HS-5 (cell line): ENCODE measurements at regions not wholly inside any gene's neighbourhood (a gene's known extent, or its start where the extent isn't known, plus 50 kb on each side); places are given as distances from the start of the nearest gene placed in this dataset.

Source experiments
- DNase-seq: peaks from one replicate; pipeline ENCODE4 v3.0.0-alpha.2; 2012; ENCODE audit warnings: low read depth

GRCh38 chr3:14273901-14274611, 95.4 kb downstream of the LSM3 start:
- no peak for DNase-seq

- DNase-seq = no peak
Measured at GRCh38 chr3:14274612-14274936, 96.0 kb downstream of the LSM3 start.

GRCh38 chr3:14274999-14275961, 96.7 kb downstream of the LSM3 start:
- no peak for DNase-seq

- no peak for DNase-seq
Measured at GRCh38 chr3:14275962-14276909, 97.6 kb downstream of the LSM3 start.

GRCh38 chr3:14277557-14277956, 98.9 kb downstream of the LSM3 start:
- no peak for DNase-seq

GRCh38 chr3:14278265-14278798, 99.7 kb downstream of the LSM3 start:
- no peak for DNase-seq

GRCh38 chr3:14278799-14279625, 100.4 kb downstream of the LSM3 start:
- no peak for DNase-seq

- no peak for DNase-seq
Measured at GRCh38 chr3:14279626-14280061, 101.0 kb downstream of the LSM3 start.

- DNase-seq = no peak
Measured at GRCh38 chr3:14280326-14280725, 101.7 kb downstream of the LSM3 start.

- DNase-seq = no peak
Measured at GRCh38 chr3:14281053-14281452, 102.4 kb downstream of the LSM3 start.

GRCh38 chr3:14282001-14282705, 103.5 kb downstream of the LSM3 start:
- no peak for DNase-seq

GRCh38 chr3:14282706-14283075, 104.1 kb downstream of the LSM3 start:
- no peak for DNase-seq

- DNase-seq = no peak
Measured at GRCh38 chr3:14283092-14283812, 104.6 kb downstream of the LSM3 start.

- DNase-seq = no peak
Measured at GRCh38 chr3:14283813-14284438, 105.3 kb downstream of the LSM3 start.

GRCh38 chr3:14284694-14285547, 106.3 kb downstream of the LSM3 start:
- DNase-seq = no peak

GRCh38 chr3:14285548-14285925, 106.9 kb downstream of the LSM3 start:
- DNase-seq = no peak

- no peak for DNase-seq
Measured at GRCh38 chr3:14286887-14287500, 108.4 kb downstream of the LSM3 start.
